GM10266 (cell line): ENCODE measurements at regions not wholly inside any gene's neighbourhood (a gene's known extent, or its start where the extent isn't known, plus 50 kb on each side); places are given as distances from the start of the nearest gene placed in this dataset.

Experiments used
- DNase-seq: peaks from one replicate; pipeline ENCODE4 v3.0.0; 2012; ENCODE audit errors: extremely low spot score
- CTCF ChIP-seq: IDR thresholded peaks from 2 replicates; pipeline ENCODE4 v1.5.1; 2012; ENCODE audit warnings: mild to moderate bottlenecking, low read depth; ENCODE audit not compliant: control insufficient read depth, insufficient read depth; ENCODE audit errors: missing control alignments

DNA sequence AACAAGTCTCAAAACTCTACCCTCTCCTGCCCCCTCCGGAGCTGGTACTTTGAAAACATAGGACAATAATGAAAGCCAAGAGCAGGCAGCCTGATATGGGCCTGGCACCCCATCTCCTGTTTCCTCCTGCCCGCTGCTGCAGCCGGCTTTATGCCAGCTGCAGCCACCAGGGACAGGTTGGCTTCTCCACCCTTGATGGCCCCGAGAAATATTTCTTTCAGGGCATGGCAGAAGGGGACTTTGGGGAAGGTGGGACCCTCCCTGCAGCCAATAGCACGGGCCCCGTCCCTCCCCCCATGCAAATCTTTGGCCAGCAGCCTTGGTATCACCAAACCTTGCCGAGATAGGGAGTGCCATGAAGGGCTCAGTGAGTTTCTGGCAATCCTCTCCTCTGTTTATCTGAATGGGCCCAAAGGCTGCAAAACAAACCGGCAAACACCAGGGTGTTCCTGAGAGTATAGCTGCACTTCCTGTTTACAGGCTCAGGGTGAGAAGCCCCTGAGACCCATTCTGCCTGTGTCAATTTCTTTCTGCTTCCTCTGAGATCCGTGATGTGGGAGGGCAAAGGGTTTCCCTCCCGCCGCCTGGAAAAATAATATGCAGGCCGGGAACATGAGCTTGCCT, 73.4 kb upstream of the BOD1 start:
- no peak for TF ChIP-seq CTCF
- no peak for DNase-seq

DNA sequence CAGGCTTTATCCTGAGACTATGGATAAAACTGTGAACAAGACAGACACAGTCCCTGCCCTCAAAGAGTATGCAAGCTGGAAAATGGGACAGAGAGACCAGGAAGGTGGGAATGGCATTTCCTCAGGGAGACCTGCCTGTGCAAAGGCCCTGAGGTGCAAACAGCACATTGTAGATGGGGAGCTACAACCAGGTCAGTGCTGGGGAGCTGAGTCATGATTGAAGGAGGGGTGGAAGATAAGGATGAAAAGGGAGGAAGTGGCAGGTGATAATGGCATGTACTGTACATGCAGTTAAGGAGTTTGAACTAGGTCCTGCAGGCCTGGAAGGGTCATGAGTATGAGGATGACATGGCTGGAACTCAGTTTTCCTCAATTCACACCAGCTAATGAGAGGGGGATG, 75.5 kb upstream of the BOD1 start:
- no peak for DNase-seq
- TF ChIP-seq CTCF: no peak

DNA sequence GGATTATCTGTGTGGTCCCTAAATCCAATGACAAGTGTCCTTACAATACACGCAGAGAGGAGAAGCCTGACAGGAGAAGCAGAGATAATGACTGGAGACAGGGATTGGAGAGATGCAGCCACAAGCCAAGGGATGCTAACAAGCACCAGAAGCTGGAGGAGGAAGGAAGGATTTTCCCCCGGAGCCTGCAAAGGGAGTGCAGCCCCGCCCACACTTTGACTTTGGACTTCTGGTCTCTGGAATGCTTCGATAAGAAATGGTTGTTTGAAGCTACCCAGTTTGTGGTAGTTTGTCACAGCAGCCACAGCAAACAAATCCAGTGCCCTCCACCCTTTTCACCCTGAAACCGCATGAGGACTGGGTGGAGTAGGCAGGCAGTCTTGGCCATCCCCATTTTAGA, 77.2 kb upstream of the BOD1 start:
- DNase-seq: no peak

DNA sequence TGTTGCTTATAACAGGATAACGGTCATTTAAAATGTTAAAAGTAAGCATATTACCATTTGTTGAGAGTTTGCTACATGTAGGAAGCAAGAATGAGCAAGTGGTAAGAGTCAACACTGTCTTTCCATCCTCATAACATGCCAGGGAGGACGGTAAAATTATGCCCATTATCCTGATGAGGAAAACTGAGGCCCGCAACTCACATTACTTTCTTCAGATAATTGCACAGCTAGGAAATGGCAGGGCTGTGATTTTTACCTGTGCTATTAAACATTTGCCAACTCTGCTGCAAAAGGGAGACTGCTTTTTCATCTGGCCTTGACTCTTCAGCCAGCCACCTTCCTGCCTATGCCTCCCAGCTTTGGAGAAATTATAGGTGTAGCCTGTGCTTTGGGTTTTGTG, 79.8 kb upstream of the BOD1 start:
- DNase-seq: no peak

More for the DNA sequence above, 77.2 kb upstream of the BOD1 start:
- TF ChIP-seq CTCF: no peak

GRCh38 chr5:173697931-173698579, 81.6 kb upstream of the BOD1 start:
- DNase-seq: peak; percentile 42
- no peak for TF ChIP-seq CTCF

More for the DNA sequence above, 79.8 kb upstream of the BOD1 start:
- TF ChIP-seq CTCF: no peak

DNA sequence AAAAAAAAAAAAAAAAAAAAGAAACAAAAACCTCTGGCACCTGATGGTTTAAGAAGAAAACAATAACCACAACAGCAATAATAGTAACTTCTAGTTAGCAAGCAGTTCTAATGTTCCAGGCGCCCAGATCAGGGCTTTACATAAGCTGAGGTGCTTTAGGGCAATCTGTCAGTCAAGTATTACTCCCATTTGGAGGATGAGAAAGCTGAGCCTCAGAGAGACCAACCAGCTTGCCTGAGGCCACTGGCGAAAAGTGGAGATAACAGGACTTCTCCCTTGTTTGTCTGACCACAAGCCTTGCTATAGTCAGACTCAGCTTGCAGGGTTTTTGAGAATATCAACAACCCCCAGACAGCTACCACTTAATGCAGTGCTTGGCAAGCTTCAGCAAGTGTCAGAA, 83.5 kb upstream of the BOD1 start:
- no peak for DNase-seq
- TF ChIP-seq CTCF: no peak

DNA sequence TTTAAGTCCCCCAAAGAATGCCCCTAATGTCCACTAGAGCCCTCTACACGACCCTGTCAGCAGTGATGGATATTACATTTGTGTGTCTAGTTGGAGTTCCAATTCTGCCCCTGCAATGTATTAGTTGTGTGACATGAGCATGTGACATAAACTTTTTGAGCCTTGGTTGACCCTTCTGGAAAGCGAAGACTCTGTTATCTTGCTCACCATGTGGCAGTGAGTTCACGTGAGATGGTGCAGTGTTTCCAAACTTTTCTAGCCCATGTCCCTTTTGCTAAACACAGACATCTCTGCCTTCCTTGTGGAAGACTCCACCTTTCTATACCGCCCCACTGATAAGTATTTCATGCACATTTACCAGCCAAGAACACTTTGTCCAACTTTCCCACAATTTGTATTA, 87.0 kb upstream of the BOD1 start:
- no peak for DNase-seq

More for the DNA sequence above, 87.0 kb upstream of the BOD1 start:
- TF ChIP-seq CTCF: no peak
